Mesenchymal stem cell (in vitro differentiated cells and primary cell): ENCODE measurements at regions not wholly inside any gene's neighbourhood (a gene's known extent, or its start where the extent isn't known, plus 50 kb on each side); places are given as distances from the start of the nearest gene placed in this dataset.

Experiments
- DNase-seq: peaks from one replicate; pipeline ENCODE4 v3.0.0-alpha.2; 2013
- H2AFZ ChIP-seq: one replicate; pipeline ENCODE4 v1.6.1; 2013; ENCODE audit warnings: low read depth, mild to moderate bottlenecking, control low read depth, inconsistent platforms, low read length, moderate library complexity
- H2AK5ac ChIP-seq: 2 replicates; pipeline ENCODE4 v1.6.1; 2013; ENCODE audit warnings: low read length, moderate library complexity, mild to moderate bottlenecking, inconsistent platforms; ENCODE audit not compliant: severe bottlenecking
- H2BK120ac ChIP-seq: one replicate; pipeline ENCODE4 v1.6.1; 2013; ENCODE audit warnings: low read depth, mild to moderate bottlenecking, inconsistent platforms, low read length, moderate library complexity
- H2BK12ac ChIP-seq, 2 experiments: one replicate each; pipeline ENCODE4 v1.6.1; 2013; ENCODE audit warnings: inconsistent platforms in 2 of 2, low read length in 2 of 2, mild to moderate bottlenecking in 2 of 2, moderate library complexity in 2 of 2, control low read depth in 1 of 2
- H2BK15ac ChIP-seq: one replicate; pipeline ENCODE4 v1.6.1; 2013; ENCODE audit warnings: mild to moderate bottlenecking, low read depth, inconsistent platforms; ENCODE audit not compliant: poor library complexity, severe bottlenecking
- H2BK5ac ChIP-seq: 2 replicates; pipeline ENCODE4 v1.6.1; 2013; ENCODE audit warnings: low read depth, mild to moderate bottlenecking, low read length, control low read depth, inconsistent platforms; ENCODE audit not compliant: poor library complexity, severe bottlenecking
- H3K14ac ChIP-seq, 2 experiments: one replicate each; pipeline ENCODE4 v1.6.1; 2013; ENCODE audit warnings: inconsistent platforms in 2 of 2, low read length in 2 of 2, control low read depth in 1 of 2, mild to moderate bottlenecking in 1 of 2, moderate library complexity in 1 of 2
- H3K18ac ChIP-seq, 2 experiments: one replicate each; pipeline ENCODE4 v1.6.1; 2013; ENCODE audit warnings: inconsistent platforms in 2 of 2, low read length in 2 of 2, control low read depth in 1 of 2, low read depth in 1 of 2, mild to moderate bottlenecking in 1 of 2
- H3K23ac ChIP-seq, 2 experiments: one replicate each; pipeline ENCODE4 v1.6.1; 2013; ENCODE audit warnings: inconsistent platforms in 2 of 2, low read length in 2 of 2, mild to moderate bottlenecking in 2 of 2, moderate library complexity in 2 of 2, control low read depth in 1 of 2
- H3K27ac ChIP-seq: 2 replicates; pipeline ENCODE4 v1.5.1; 2013; ENCODE audit warnings: mild to moderate bottlenecking, moderate library complexity, low read length, control low read depth, inconsistent platforms; ENCODE audit not compliant: poor library complexity, severe bottlenecking
- H3K27me3 ChIP-seq, 2 experiments: 2 replicates each; pipeline versions ENCODE4 v1.6.1 to v1.7.0; 2013; ENCODE audit warnings: low read length in 2 of 2, mild to moderate bottlenecking in 2 of 2, moderate library complexity in 2 of 2, control low read depth in 1 of 2, inconsistent platforms in 1 of 2; ENCODE audit not compliant: control insufficient read depth in 1 of 2, insufficient read depth in 1 of 2
- H3K36me3 ChIP-seq, 2 experiments: 2 replicates each; pipeline versions ENCODE4 v1.6.1 to v1.7.0; 2013; ENCODE audit warnings: low read length in 2 of 2, control low read depth in 1 of 2, inconsistent platforms in 1 of 2, low read depth in 1 of 2, mild to moderate bottlenecking in 1 of 2; ENCODE audit not compliant: insufficient read depth in 2 of 2, control insufficient read depth in 1 of 2
- H3K4ac ChIP-seq, 2 experiments: one replicate each; pipeline ENCODE4 v1.6.1; 2013; ENCODE audit warnings: inconsistent platforms in 2 of 2, low read length in 2 of 2, mild to moderate bottlenecking in 2 of 2, moderate library complexity in 2 of 2, control low read depth in 1 of 2, low read depth in 1 of 2
- H3K4me1 ChIP-seq: 2 replicates; pipeline ENCODE4 v1.6.1; 2013; ENCODE audit warnings: low read depth, low read length, control low read depth; ENCODE audit not compliant: control insufficient read depth, insufficient read depth
- H3K4me2 ChIP-seq: 2 replicates; pipeline ENCODE4 v1.6.1; 2013; ENCODE audit warnings: low read length, mild to moderate bottlenecking, inconsistent platforms; ENCODE audit not compliant: poor library complexity, severe bottlenecking
- H3K4me3 ChIP-seq, 2 experiments: 2 replicates each; pipeline versions ENCODE4 v1.5.1 to v1.7.0; 2013; ENCODE audit warnings: low read length in 2 of 2, mild to moderate bottlenecking in 2 of 2, control low read depth in 1 of 2, low read depth in 1 of 2; ENCODE audit not compliant: insufficient read depth in 1 of 2
- H3K79me1 ChIP-seq: replicated peaks from 2 replicates; pipeline ENCODE4 v1.6.1; 2013; ENCODE audit warnings: mild to moderate bottlenecking, control low read depth, low read length, inconsistent platforms; ENCODE audit not compliant: poor library complexity, severe bottlenecking
- H3K9ac ChIP-seq: 2 replicates; pipeline ENCODE4 v1.7.0; 2013; ENCODE audit warnings: mild to moderate bottlenecking, low read length, moderate library complexity
- H3K9me3 ChIP-seq: 2 replicates; pipeline ENCODE4 v1.7.0; 2013; ENCODE audit warnings: mild to moderate bottlenecking, low read length; ENCODE audit not compliant: control insufficient read depth
- H4K8ac ChIP-seq: one replicate; pipeline ENCODE4 v1.6.1; 2013; ENCODE audit warnings: inconsistent platforms, mild to moderate bottlenecking, low read length, moderate library complexity
- H4K91ac ChIP-seq: one replicate; pipeline ENCODE4 v1.6.1; 2013; ENCODE audit warnings: mild to moderate bottlenecking, low read length, inconsistent platforms
- WGBS: methylation state at CpG from one replicate; pipeline ENCODE4 v1.1.7; 2013; ENCODE audit warnings: mixed read lengths; 5-methylcytosine and 5-hydroxymethylcytosine counted together

GRCh38 chr19:28045621-28046020, 1167.3 kb downstream of the UQCRFS1 start:
- no peak for DNase-seq
- Histone ChIP-seq H2AFZ (no peak overlapping the region), H3K27ac (no peak overlapping the region), H3K9me3 (peaks cover 12% of the 10 kb centered on the region), H4K91ac (no peak overlapping the region), H3K4ac (no peak overlapping the region), H2BK12ac (no peak overlapping the region), H3K4me3 (no peak overlapping the region), H3K9ac (no peak overlapping the region), H2BK5ac (no peak overlapping the region), H3K4me1 (no peaks in the 10 kb centered on the region), H3K4me2 (no peak overlapping the region), H2AK5ac (no peak overlapping the region), H2BK15ac (no peak overlapping the region), H3K79me1 (no peaks in the 10 kb centered on the region), H4K8ac (no peak overlapping the region), H2BK120ac (no peak overlapping the region), H3K18ac (no peak overlapping the region), H3K36me3 (no peaks in the 10 kb centered on the region), H3K23ac (no peak overlapping the region), H3K27me3 (no peaks in the 10 kb centered on the region), H3K14ac (no peak overlapping the region)
- 67% methylated on average over 2 of the region's 2 CpGs for WGBS

GRCh38 chr19:28044477-28044876, 1168.5 kb downstream of the UQCRFS1 start:
- Histone ChIP-seq H3K27me3 (no peaks in the 10 kb centered on the region), H3K4me2 (no peak overlapping the region), H3K14ac (no peak overlapping the region), H2BK5ac (no peak overlapping the region), H3K9me3 (peaks cover 10% of the 10 kb centered on the region), H2BK120ac (no peak overlapping the region), H3K79me1 (no peaks in the 10 kb centered on the region), H3K18ac (no peak overlapping the region), H3K9ac (no peak overlapping the region), H3K23ac (no peak overlapping the region), H3K4me3 (no peak overlapping the region), H4K91ac (no peak overlapping the region), H2BK15ac (no peak overlapping the region), H2BK12ac (no peak overlapping the region), H2AFZ (no peak overlapping the region), H2AK5ac (no peak overlapping the region), H3K4ac (no peak overlapping the region), H3K36me3 (no peaks in the 10 kb centered on the region), H3K27ac (no peak overlapping the region), H3K4me1 (no peaks in the 10 kb centered on the region), H4K8ac (no peak overlapping the region)
- DNase-seq: no peak
- 68% methylated on average over 4 of the region's 4 CpGs for WGBS

GRCh38 chr19:28042516-28042915, 1170.4 kb downstream of the UQCRFS1 start:
- Histone ChIP-seq H2AK5ac (no peak overlapping the region), H3K4me1 (no peaks in the 10 kb centered on the region), H2AFZ (no peak overlapping the region), H4K91ac (no peak overlapping the region), H3K4me2 (no peak overlapping the region), H2BK5ac (no peak overlapping the region), H3K27me3 (no peaks in the 10 kb centered on the region), H2BK120ac (no peak overlapping the region), H3K4me3 (no peak overlapping the region), H3K4ac (no peak overlapping the region), H3K36me3 (no peaks in the 10 kb centered on the region), H3K9ac (no peak overlapping the region), H3K27ac (no peak overlapping the region), H3K18ac (no peak overlapping the region), H3K79me1 (no peaks in the 10 kb centered on the region), H4K8ac (no peak overlapping the region), H2BK12ac (no peak overlapping the region), H3K9me3 (peaks cover 10% of the 10 kb centered on the region), H3K14ac (no peak overlapping the region), H2BK15ac (no peak overlapping the region), H3K23ac (no peak overlapping the region)
- WGBS: 51% methylated on average over 3 of the region's 4 CpGs
- DNase-seq: no peak

GRCh38 chr19:28039677-28040381, 1173.1 kb downstream of the UQCRFS1 start:
- Histone ChIP-seq H3K18ac (no peak overlapping the region), H3K14ac (no peak overlapping the region), H3K23ac (no peak overlapping the region), H2AFZ (no peak overlapping the region), H3K4me1 (no peaks in the 10 kb centered on the region), H4K91ac (no peak overlapping the region), H4K8ac (no peak overlapping the region), H3K27ac (no peak overlapping the region), H3K4me3 (no peak overlapping the region), H2BK12ac (no peak overlapping the region), H3K4me2 (no peak overlapping the region), H3K36me3 (no peaks in the 10 kb centered on the region), H3K27me3 (no peaks in the 10 kb centered on the region), H3K79me1 (no peaks in the 10 kb centered on the region), H2BK15ac (no peak overlapping the region), H2AK5ac (no peak overlapping the region), H2BK120ac (no peak overlapping the region), H3K4ac (no peak overlapping the region), H3K9ac (no peak overlapping the region), H2BK5ac (no peak overlapping the region), H3K9me3 (peaks cover 10% of the 10 kb centered on the region)
- DNase-seq: no peak
- 78% methylated on average over 4 of the region's 4 CpGs for WGBS
